IPS DF 6.9 (cell line): ENCODE measurements at regions not wholly inside any gene's neighbourhood (a gene's known extent, or its start where the extent isn't known, plus 50 kb on each side); places are given as distances from the start of the nearest gene placed in this dataset.

Experiments used
- DNase-seq: peaks from one replicate; pipeline ENCODE4 v3.0.0-alpha.2; 2013; ENCODE audit warnings: low read depth, low spot score
- H3K27ac ChIP-seq: one replicate; pipeline ENCODE4 v1.5.1; 2013; ENCODE audit warnings: low read length, control low read depth
- H3K27me3 ChIP-seq: 2 replicates; pipeline ENCODE4 v1.6.1; 2013; ENCODE audit warnings: mild to moderate bottlenecking, low read length; ENCODE audit not compliant: control insufficient read depth, insufficient read depth
- H3K36me3 ChIP-seq: 2 replicates; pipeline ENCODE4 v1.6.1; 2013; ENCODE audit warnings: low read length; ENCODE audit not compliant: control insufficient read depth, insufficient read depth
- H3K4me1 ChIP-seq: 2 replicates; pipeline ENCODE4 v1.6.1; 2013; ENCODE audit warnings: low read length; ENCODE audit not compliant: control insufficient read depth, insufficient read depth
- H3K4me3 ChIP-seq: 2 replicates; pipeline ENCODE4 v1.5.1; 2013; ENCODE audit warnings: mild to moderate bottlenecking, low read length
- H3K9me3 ChIP-seq: 2 replicates; pipeline ENCODE4 v1.6.1; 2013; ENCODE audit warnings: low read length, inconsistent platforms; ENCODE audit not compliant: control insufficient read depth, insufficient read depth
- WGBS: extraction: QIAGEN DNeasy Blood & Tissue Kit; methylation state at CpG from one replicate; pipeline ENCODE4 v1.1.7; 2013; ENCODE audit warnings: mixed read lengths, missing lambda C conversion rate; ENCODE audit not compliant: insufficient read length, insufficient coverage; 5-methylcytosine and 5-hydroxymethylcytosine counted together

DNA sequence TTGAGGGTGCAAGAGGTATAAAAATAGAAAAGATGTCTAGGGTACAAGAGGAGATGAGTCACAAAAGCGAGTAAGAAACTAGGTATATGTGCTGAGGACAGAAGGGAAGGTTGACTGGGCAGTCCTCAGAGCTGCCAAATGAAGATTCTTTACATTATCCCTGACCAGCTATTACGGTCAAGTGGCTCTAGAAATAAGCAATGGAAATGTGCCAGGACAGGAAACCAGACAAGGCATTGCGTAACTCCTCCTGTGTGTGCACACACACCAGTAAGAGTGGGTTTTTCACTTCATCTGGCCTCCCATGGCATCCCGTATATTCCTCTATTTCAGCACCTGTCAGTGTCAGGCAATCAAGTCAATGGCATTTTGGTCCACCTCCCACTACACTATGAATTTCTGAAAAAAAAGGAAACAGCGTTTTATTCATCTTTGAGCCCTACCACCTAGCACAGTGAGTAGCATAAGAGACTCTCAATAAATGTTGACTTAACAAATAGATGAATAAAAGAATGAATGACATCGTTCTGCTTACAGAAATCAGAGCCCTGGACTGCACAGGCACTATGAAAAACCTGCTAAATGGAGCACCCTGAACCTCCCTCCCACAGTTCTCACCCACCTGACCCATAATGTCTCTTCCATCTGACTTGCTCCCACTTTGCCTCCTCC is 62.6 kb upstream of the KLF3 start:
- no CpG with 5 or more reads among the region's 6 CpGs for WGBS
- H3K4me1 ChIP-seq, result peaks cover 4% of the 10 kb centered on the region
- H3K36me3 ChIP-seq, result no peaks in the 10 kb centered on the region
- no peak for DNase-seq
- no peak overlapping the region for H3K4me3 ChIP-seq
- no peak overlapping the region for H3K27ac ChIP-seq
- H3K27me3 ChIP-seq, result no peaks in the 10 kb centered on the region
- H3K9me3 ChIP-seq, result no peaks in the 10 kb centered on the region

DNA sequence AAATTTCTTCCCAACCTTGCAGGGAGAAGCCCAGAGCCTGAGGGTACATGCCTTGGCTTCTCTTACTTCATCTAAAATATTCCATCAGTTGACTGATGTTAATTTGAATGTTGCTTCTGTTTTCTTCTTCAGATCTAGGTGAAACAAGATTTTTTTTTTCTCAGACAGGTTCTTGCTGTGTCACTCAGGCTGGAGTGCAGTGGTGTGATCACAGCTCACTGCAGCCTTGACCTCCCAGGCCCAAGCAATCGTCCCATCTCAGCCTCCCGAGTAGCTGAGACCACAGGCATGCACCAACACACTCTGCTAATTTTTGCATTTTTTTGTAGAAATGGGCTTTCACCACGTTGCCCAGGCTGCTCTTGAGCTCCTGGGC is 62.1 kb upstream of the KLF3 start:
- Histone ChIP-seq H3K27me3 (no peaks in the 10 kb centered on the region), H3K27ac (no peak overlapping the region), H3K9me3 (no peaks in the 10 kb centered on the region), H3K4me1 (peaks cover 4% of the 10 kb centered on the region), H3K36me3 (no peaks in the 10 kb centered on the region), H3K4me3 (no peak overlapping the region)
- no CpG with 5 or more reads among the region's 3 CpGs for WGBS
- DNase-seq, result no peak

DNA sequence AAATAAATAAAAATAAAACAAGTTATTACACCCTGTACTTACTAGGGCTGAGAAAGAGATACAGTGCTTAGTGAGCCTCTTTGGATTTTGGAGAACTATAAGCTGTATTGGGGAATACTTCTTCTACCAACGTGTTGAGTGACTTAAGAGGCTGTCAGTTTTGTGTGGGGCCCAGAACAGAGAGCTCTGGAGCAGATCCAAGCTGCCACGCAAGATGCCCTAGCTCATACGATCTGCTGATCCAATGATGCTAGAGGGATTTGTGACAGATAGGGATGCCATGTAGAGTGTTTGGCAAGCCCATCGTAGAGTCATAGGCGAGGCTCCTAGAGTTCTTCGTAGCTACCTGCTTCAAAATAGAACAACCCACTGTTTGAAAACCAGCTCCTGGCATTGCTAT is 60.3 kb upstream of the KLF3 start:
- no CpG with 5 or more reads among the region's 6 CpGs for WGBS
- Histone ChIP-seq H3K9me3 (no peaks in the 10 kb centered on the region), H3K27me3 (no peaks in the 10 kb centered on the region), H3K27ac (no peak overlapping the region), H3K4me3 (no peak overlapping the region), H3K36me3 (no peaks in the 10 kb centered on the region), H3K4me1 (peaks cover 4% of the 10 kb centered on the region)
- DNase-seq, result no peak

DNA sequence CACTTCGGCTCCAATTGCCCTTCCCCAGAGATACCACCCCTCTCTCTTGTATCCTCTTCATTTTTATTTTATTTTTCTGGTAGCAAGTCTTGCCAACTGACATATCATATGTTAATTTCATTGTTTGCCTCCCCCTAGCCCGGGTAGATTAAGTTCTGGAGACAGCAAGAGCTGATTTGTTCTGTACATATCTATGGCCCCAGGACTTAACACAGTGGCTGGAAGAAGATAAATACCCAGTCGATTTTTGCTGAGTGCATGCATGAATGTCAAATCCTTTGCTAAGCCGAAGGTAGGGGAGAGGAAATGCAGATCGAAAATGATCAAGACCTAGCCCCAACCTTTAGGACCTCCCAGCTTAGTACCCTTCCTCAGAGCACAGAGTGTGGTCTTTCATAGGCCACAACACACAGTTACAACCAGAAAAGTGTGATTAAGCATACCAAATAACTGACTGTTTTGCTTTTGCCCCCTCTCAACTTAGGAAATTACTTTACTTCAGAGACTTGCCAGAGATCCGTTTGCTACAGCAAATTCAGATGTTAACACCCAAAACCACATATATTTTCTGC is 58.7 kb upstream of the KLF3 start:
- Histone ChIP-seq H3K4me1 (peaks cover 4% of the 10 kb centered on the region), H3K27me3 (no peaks in the 10 kb centered on the region), H3K36me3 (no peaks in the 10 kb centered on the region), H3K9me3 (no peaks in the 10 kb centered on the region), H3K27ac (no peak overlapping the region), H3K4me3 (no peak overlapping the region)
- no CpG with 5 or more reads among the region's 6 CpGs for WGBS
- DNase-seq, result no peak

DNA sequence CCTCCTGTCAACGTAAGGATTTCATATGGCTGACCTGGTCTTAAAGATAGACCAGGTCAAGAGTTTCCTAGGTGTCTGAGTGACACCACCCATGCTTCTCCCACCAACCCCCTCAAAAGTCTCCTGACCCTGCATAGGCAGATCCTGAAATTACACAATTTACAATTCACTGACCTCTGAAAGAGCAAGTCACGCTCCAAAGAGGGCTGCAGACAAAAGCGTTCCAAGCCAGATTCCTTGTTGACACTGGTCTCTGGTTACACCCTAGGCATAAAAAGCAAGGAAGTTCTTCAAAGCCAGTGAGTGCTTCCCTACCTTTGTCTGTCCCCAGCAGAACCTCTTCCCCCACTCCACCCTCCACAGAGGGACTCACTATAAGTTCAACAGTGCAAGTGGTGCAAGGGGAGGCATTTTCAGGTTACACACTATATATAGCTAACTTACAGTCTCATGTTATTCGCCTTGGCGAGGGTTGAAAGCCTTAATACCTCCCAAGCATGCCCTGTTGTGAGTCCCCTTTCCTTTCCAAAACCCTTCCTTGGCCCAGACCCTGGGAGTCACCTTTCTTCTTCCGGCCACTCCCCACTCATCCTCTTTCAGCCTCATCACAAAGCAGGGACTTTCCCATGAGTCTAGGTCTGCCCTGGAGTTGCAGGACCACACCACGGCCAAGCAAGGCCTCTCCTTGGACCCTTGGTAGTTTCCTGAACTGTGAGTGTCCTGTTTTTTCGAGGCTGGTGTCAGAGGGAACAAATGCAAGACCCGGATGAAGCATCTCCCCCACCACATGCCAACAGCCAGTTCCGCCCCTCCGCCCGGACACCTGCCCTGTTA is 58.0 kb upstream of the KLF3 start:
- WGBS, result no CpG with 5 or more reads among the region's 12 CpGs
- Histone ChIP-seq H3K4me1 (peaks cover 4% of the 10 kb centered on the region), H3K36me3 (no peaks in the 10 kb centered on the region), H3K27ac (no peak overlapping the region), H3K4me3 (no peak overlapping the region), H3K27me3 (no peaks in the 10 kb centered on the region), H3K9me3 (no peaks in the 10 kb centered on the region)
- no peak for DNase-seq

DNA sequence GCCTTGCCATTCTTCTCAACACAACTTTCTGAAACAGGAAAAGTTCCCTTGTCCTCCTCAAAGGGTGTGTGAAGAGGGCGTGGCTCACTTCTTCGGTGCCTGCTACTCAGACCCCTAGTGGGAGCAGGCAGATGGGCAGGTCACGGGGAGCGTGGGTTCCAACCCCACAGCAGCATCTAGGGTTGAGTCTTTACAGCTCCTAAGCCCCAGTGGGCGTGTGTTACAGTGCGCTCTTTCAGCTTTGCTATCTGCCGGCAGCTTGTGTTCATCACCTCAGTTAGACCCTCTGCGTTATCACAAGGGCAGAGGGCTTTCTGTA is 57.5 kb upstream of the KLF3 start:
- no peaks in the 10 kb centered on the region for H3K36me3 ChIP-seq
- no peaks in the 10 kb centered on the region for H3K9me3 ChIP-seq
- no peak overlapping the region for H3K4me3 ChIP-seq
- peaks cover 4% of the 10 kb centered on the region for H3K4me1 ChIP-seq
- no peaks in the 10 kb centered on the region for H3K27me3 ChIP-seq
- no peak for DNase-seq
- H3K27ac ChIP-seq, result no peak overlapping the region
- no CpG with 5 or more reads among the region's 8 CpGs for WGBS

DNA sequence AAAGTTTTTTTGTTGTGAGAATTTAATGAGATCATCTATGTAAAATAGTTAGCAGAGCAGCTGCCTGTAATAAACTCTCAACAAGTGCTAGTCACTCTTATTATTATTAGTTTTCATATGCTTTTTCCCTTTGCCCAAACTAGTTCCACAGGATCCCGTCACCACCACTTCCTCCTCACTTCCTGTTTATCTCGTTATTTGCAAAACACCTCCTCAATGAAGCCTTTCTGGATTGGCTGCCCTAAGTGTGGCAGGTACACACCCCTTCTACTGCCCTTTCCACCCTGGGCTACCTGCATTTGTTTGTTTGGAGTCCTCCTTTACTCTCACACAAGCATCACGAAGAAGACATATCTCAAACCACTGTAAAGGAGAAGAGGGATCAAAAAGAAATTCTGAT is 54.4 kb upstream of the KLF3 start:
- peaks cover 4% of the 10 kb centered on the region for H3K4me1 ChIP-seq
- no peaks in the 10 kb centered on the region for H3K27me3 ChIP-seq
- DNase-seq, result no peak
- no peak overlapping the region for H3K27ac ChIP-seq
- no peaks in the 10 kb centered on the region for H3K9me3 ChIP-seq
- no peak overlapping the region for H3K4me3 ChIP-seq
- no CpG with 5 or more reads among the region's 3 CpGs for WGBS
- no peaks in the 10 kb centered on the region for H3K36me3 ChIP-seq

DNA sequence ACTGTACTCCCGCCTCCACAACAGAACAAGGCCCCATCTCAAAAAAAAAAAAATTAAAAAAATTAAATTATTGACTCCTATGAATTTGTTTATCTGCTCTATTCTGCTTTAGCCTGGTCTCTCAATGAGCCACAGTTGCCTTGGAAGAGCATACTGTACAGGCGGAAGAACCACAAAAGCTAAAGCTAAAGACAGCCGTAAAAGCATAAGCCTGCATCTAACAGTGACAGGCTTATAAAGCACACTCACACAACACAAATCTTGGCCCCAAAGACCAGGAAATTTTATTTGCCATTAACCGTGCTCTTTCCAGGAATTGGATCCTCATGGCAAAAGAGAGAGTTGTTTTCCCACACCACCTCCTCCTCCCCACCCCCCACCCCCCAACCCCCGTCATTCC is 53.5 kb upstream of the KLF3 start:
- H3K36me3 ChIP-seq, result no peaks in the 10 kb centered on the region
- no peak overlapping the region for H3K27ac ChIP-seq
- WGBS, result no CpG with 5 or more reads among the region's 5 CpGs

DNA sequence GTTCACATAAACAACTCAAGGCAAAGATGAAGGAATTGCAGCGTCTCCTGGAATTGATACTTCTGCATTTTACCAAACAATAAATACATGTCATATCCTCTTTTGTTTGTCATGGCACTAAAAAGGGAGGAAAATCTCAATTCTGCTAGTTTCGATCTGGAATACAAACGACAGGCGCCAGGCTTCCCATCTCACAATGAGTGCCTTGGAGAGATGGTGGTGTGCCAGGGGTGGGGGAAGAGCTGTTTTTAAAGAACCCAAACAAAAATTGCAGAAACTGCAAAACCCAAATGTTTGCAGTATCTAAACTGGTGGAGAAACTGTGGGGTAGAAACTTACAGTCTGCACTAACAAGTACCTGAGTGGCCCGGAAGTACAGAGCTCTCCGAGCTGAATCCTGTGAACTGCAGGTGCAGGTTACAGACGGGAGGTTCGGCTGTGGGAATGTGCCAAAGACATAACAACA is 53.0 kb upstream of the KLF3 start:
- Histone ChIP-seq H3K4me1 (peaks cover 3% of the 10 kb centered on the region), H3K36me3 (no peaks in the 10 kb centered on the region), H3K4me3 (no peak overlapping the region), H3K27me3 (no peaks in the 10 kb centered on the region), H3K27ac (no peak overlapping the region), H3K9me3 (no peaks in the 10 kb centered on the region)
- no peak for DNase-seq
- no CpG with 5 or more reads among the region's 8 CpGs for WGBS

More for the DNA sequence above, 53.5 kb upstream of the KLF3 start:
- no peak overlapping the region for H3K4me3 ChIP-seq
- H3K9me3 ChIP-seq, result no peaks in the 10 kb centered on the region
- H3K4me1 ChIP-seq, result peaks cover 4% of the 10 kb centered on the region
- no peaks in the 10 kb centered on the region for H3K27me3 ChIP-seq
- no peak for DNase-seq

DNA sequence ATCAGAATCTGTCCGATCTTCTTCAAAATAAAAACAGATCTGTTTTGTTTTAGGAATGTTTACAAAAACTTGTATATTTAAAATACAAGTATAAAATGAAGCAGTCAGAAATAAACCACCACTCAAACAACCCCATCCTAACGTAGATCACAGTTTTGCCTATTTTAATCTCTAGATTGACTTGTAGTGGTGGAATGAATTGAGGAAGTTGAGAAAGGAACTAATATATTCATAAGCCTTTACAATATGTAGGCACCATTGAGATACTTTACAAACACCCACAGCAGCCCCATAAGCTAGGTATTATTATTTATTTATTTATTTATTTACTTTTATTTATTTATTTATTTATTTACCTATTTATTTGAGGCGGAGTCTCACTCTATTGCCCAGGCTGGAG is 52.3 kb upstream of the KLF3 start:
- Histone ChIP-seq H3K4me1 (no peaks in the 10 kb centered on the region), H3K27ac (no peak overlapping the region), H3K27me3 (no peaks in the 10 kb centered on the region), H3K4me3 (no peak overlapping the region), H3K36me3 (no peaks in the 10 kb centered on the region), H3K9me3 (no peaks in the 10 kb centered on the region)
- WGBS, result no CpG with 5 or more reads among the region's 3 CpGs
- DNase-seq, result no peak
